ENCODE measurements at regions not wholly inside any gene's neighbourhood (a gene's known extent, or its start where the extent isn't known, plus 50 kb on each side); places are given as distances from the start of the nearest gene placed in this dataset.
"Not testable (repeated sequence)": the region's sequence is repeated elsewhere in the genome, so short reads cannot be mapped to it uniquely, and the experiment has no call there.

DNA sequence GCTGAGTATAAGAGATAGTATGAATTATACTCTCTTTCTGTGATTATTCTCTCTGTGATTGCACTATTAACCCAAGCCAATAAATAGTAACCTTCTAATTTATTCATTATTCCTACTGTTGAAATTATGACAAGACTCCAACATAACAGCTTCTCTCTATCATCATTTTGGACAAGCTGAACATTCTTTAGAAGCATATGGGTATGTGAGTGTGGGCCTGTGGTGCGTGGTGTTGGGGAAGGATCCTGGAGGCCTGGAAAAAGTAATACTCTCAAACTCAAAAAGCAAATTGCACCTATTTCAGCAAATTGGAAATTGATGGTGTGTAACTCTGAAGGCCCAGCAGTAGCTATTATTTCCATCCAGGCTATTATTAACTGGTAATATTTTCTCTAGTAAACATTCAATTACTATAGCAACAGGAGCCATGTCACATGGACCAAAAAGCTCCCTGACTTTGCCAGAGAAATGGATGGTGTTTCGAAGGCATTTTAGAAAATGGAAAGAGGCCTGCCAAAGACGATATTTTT lies 502.8 kb downstream of the LTN1 start:
- DNase-seq (ENCODE audit: low read depth in 4 of 4, low spot score in 3 of 4) = no peak

DNA sequence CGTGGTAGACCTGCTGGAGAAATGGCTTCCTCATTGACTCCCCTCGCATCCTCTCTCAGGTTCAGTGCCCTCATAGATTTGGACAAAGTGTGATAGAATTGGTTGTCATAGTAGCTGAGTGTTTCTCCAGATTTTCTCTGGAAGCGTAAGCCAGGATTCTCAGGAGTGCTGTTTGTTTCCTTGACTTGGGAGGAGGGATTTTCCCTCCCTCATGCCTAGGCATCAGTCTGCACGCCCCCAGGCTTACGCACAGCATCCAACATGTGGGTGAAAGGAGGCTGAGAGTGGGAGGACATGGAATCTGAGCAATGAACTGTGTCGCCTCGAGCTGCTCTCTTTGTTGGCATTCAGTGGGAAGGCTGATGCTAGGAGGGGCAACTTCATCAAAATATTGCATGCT lies 503.5 kb downstream of the LTN1 start:
- DNase-seq (ENCODE audit: low read depth in 4 of 4, low spot score in 3 of 4) = no peak

DNA sequence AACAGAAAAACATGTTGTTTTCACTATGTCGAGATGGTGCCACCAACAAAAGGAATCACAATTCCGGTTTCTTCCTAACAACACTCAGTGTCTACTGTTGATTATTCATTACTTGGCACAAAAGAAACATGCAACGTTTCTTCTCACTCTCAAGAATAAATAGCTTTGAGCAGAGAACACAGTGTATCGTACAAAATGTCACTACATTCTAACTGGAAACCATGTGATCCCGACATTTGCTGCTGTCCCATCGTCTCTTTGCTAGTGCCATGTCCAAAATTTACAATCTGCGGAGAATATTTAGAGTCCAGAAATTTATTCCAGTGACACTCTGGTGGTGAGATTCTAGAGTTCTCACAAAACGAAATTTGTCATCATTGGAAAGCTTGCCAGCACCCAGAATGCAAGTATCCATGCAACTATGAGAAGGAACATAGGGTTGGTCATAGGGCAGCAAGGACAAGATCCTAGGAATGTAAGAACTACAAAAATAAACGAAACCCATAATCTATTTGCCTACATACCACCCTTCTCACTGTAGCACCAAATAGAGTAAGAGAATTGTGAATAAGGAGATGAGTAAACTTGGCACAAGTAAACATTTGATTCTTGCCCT lies 505.1 kb downstream of the LTN1 start:
- DNase-seq (ENCODE audit: low read depth in 4 of 4, low spot score in 3 of 4) = no peak

DNA sequence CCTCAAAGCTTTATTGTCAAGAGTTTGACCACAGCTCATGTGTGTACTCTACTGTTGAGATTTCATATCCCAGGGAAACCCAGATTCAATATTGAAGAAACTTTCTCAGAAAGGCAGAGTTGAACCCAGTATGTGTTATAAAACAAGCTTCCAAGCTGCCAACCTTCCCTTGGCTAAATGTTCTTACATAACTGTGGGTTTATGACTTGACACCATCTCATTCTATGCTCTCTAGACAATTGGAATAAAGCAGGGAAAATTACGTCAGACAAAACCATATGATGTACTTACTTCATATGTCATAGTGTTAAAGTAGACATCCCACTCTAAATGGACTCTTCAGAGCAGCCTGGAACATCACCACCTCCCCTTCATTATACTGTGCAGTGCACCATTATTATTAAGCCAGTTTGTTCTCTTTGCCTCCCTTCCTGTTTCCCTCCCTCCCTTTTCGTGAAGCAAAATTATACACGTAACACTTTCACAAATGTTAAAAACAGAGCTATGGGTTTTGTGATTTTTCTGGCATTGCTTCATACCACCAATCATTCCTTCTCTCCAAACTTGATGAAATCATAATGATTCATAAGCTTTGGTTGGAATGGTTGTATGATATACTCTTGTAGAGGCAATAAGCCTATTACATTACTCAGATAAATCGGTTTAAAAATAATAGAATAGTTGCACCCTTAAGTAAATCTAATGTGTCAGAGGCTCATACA lies 507.2 kb downstream of the LTN1 start:
- no peak for DNase-seq (ENCODE audit: low read depth in 4 of 4, low spot score in 3 of 4)

DNA sequence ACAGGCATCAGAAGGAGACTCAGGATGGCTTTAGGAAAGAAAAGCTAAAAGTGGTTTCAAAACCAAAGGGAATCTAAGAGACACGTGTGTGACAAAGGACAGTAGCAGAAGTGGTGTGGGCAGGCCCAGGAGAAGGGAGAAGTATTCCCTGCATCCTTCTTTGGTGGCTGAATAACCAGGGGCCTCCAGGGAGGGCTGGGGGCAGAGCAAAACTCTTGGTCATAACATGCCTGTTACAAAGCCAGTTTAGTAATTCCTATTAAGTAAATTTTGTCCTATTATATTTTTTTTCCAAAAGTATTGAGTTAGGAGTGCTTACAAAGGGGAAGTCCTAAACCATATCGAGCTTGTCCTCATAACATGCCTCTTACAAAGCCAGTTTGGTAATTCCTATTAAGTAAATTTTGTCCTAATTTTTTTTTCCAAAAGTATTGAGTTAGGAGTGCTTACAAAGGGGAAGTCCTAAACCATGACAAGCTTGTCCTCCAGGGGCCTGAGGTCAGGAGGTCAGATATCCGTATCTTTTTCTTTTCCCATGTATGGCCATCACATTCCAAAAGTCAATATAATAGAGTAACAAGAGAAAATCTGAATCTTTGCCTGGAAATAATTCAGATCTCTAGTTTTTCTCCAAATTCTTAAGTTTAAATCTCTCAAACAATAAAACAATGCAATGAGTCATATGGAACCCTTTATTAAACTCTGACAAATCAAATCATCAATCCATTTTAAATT lies 509.2 kb downstream of the LTN1 start:
- DNase-seq (ENCODE audit: low read depth in 4 of 4, low spot score in 3 of 4) = no peak

DNA sequence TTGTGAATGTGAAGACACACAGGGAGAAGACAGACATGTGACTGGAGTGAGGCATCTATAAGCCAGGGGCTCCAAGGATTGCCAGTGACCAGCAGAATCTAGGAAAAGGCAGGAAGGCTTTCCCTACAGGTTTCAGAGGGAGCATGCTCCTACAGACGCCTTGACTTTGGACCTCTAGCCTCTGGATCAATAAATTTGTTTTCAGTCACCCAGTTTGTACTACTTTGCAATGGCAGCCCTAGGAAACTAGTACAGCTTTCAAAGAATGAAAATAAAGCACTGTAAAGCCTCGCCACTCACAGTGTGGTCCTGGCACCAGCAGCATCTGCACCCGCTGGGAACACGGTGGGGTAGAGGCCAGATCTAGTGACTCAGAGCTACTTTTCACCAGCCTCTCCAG lies 510.0 kb downstream of the LTN1 start:
- DNase-seq (ENCODE audit: low read depth in 4 of 4, low spot score in 3 of 4) = no peak

DNA sequence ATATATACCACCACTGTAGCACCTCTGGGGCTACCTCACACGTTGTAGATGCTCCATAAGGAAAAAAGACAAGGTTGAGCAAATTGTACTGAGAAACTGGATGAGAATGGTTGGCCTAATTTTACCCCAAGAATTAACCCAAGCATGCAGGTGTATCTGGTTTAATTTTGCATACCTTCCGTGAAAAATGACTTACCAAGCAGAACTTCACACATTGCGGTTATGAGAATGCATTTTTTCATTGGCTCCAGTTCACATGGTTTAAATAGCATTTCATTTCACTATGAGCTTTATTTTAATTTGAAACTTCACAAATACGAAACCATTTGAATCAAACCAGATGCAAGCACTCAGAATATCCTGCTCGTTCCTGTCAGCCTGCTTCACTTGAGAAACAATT lies 512.2 kb downstream of the LTN1 start:
- DNase-seq (ENCODE audit: low read depth in 4 of 4, low spot score in 3 of 4) = no peak

DNA sequence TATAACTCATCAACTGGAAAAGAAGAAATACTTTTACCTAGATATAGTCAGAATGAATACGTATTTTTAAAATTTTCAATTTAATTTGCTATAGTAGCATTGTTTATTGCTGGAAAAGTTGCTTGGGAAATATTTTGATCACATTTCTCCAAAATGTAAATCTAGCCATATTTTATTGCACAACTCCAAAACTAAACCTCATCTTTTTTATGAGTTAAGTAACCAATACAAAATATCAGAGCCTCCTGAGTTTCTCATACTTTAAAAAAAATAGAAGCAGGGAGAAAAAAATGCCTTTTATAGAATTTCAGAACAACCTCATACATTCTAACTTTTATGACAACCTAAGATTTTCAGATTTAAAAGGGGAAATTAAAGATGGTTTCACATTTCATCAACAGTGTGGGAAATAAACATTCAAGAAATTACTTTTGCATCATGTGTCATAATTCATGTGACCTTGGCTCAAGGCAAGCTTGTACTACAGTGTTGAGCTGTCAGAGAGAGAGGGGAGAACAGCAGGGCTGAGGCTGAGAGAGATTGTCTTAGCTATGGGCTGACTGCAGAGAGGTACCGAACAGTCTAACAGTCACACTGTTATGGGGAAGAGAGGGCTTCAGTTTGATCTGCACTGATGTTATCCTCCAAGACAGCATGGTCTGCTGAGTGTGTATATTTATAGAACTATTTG lies 519.0 kb downstream of the LTN1 start:
- no peak for DNase-seq (ENCODE audit: low read depth in 4 of 4, low spot score in 3 of 4)

DNA sequence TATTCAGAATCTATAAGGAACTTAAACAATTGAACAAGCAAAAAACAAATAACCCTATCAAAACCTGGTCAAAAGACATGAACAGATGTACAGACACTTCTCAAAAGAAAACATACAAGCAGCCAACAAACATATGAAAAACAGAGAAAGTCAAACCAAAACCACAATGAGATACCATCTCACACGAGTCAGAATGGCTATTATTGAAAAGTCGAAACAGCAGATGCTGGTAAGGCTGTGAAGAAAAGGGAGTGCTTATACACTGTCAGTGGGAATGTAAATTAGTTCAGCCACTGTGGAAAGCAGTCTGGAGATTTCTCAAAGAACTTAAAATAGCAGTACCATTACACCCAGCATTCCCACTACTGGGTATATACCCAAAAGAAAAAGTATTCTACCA lies 520.1 kb downstream of the LTN1 start:
- not testable (repeated sequence) for DNase-seq (ENCODE audit: low read depth in 4 of 4, low spot score in 3 of 4)

DNA sequence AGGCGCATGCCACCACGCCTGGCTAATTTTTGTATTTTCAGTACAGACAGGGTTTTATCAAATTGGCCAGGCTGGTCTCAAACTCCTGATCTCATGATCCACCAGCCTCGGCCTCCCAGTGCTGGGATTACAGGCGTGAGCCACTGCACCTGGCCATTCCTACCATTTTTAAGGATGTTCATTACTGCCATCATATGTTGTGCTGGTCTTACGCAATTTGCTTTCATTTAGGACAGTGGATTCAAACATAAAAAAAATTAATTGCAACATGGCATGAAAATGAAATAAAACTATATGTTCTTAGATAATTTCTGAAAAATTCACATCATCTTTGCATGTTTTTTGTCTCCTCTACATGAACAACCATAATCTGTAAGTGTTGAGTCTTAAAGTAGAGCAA lies 527.7 kb downstream of the LTN1 start:
- no peak for DNase-seq (ENCODE audit: low read depth in 4 of 4, low spot score in 3 of 4)

DNA sequence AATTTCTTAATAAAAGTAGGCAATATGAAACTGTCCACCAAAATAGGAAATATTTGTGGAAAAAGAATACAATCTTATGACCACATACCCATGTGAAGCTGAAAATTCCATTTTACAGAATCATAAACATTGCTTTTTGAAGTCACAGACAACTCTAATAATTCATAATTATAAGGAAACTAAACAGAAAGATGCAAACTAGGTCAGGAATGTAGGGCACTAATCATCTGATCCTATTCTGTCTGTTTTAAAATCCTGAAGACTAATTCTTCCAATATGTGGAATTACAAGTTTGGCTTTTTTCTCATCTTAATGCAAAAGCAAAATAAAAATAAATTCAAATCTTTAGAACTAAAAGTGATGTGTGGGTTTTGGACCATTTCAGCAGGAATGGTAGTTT lies 528.6 kb downstream of the LTN1 start:
- DNase-seq (ENCODE audit: low read depth in 4 of 4, low spot score in 3 of 4) = no peak

DNA sequence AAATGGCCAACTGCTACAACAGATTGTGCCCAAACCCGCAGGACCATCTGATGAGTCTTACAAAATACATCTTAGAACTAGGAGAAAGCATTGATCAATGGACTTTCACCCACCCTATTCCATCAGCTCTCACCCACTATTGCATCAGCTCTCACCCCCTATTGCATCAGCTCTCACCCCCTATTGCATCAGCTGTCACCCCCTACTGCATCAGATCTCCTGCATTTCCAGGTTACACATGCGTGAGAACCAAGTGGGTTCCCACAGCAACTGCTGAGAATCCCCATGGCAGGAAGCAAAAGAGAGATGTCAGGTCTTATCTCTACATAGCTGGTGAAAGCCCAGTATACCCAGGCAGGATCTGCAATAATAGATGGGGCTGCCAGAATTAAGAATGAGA lies 533.5 kb downstream of the LTN1 start:
- no peak for DNase-seq (ENCODE audit: low read depth in 4 of 4, low spot score in 3 of 4)

DNA sequence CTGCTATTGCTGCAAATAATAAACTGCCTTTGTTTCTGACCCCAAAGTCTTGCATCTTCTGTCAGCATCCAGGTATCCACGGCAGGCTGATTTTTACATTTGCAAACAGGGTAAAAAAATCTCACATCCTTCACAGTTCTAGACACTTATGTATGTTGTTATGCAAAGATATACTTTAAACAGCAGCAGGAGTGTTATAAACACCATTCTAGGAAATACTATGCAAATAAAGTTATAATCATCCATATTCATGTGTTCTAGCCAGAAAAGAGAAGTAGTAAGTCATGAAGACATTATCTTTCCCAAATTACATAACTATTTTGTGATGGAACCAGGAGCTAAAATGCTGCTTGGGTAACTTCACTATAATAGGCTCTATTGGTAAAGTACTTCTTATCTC lies 534.2 kb downstream of the LTN1 start:
- DNase-seq (ENCODE audit: low read depth in 4 of 4, low spot score in 3 of 4) = no peak

DNA sequence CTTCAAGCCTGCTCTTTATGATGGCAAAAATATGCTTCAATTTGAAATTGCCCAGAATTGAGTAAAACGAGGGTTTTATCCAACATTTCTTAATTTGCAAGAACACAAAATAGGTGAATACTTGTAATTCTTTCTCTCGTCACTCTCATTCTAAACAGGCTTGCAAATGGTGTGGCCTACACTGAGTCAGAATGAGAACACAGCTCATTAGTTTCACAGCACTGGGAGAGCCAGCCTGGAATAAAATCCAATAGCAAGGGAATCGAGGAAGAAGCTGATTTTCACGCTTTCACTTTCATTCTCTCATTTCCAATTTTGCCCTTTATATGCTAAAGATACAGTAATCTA lies 537.5 kb downstream of the LTN1 start:
- no peak for DNase-seq (ENCODE audit: low read depth in 4 of 4, low spot score in 3 of 4)

DNA sequence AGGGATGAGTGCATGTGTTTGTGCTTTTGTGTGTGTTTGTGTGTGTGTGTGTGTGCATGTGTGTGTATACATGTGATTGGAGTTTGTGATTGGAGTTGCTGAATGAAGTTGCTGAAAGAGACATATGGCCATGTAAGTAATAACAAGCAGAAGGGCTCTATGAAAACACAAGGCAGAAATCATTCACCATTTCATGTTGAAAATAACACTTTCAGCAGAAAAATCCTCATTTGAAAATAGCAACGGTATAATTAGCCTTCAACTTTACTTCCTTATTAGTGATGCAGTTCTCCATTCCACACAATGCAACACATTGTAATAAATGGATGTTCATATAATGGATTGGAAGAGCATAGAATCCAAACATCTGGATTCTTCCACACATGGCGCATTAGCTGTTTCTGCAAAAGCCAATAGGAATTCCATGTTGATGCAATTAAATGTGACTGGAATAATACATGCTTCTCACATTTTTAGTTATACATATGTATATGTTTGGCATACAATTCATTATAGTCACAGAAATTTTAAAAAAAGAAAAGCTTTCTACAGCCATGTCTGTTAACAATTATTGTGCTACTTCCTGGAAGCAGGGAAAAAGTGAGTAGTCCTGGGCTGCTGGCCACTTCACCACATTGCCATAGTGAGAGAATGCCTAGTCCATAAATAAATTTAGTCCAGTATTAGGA lies 538.0 kb downstream of the LTN1 start:
- DNase-seq (ENCODE audit: low read depth in 4 of 4, low spot score in 3 of 4) = no peak

DNA sequence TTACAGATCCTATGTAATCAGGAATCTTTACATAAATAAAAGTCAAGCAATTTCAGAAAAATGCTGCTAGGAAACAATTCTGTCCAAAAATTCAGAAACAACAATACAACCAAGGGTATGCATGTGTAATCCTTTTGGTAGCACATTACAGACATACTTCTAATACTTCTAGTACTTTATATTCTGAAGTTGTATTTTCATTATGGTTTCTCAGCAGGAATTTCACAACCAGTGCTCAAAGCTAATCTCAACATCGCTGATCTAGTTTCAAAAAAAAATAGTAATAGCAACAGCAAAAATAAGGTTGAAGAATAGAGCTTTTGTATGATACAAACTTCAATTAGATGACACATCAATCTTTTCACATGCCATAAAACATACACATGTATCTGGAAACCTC lies 545.2 kb downstream of the LTN1 start:
- no peak for DNase-seq (ENCODE audit: low read depth in 4 of 4, low spot score in 3 of 4)

DNA sequence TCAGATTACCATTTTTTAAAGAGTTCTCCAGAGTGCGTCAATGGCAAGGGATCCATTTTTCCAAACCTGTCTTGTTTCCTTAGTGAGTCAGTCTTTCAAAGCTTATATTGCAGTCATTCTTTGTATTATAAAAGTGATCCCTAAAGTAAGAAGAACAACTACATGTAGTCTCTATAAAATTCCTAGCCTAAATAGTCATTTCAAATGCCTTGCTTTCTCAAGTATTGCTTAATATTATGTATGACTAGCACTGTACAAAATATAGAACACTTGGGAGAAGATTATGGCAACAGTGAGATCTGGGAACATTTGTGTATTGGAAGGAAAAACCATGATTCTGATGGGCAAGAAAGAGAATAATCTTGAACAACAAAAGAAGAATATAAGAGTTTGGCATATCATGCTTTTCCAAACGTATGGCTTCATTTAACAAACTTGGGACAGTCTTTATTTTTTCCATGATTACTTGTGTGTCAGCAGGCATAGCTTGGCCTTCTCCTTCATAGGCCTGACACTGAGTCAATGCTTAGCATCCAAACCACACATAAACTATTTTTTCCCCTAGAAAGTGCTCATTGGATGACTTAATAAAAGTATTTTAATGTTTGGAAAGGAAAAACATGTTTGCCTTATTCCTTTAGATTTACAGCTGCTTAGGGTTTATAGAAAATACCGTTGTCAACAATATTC lies 547.4 kb downstream of the LTN1 start:
- DNase-seq (ENCODE audit: low read depth in 4 of 4, low spot score in 3 of 4) = no peak

DNA sequence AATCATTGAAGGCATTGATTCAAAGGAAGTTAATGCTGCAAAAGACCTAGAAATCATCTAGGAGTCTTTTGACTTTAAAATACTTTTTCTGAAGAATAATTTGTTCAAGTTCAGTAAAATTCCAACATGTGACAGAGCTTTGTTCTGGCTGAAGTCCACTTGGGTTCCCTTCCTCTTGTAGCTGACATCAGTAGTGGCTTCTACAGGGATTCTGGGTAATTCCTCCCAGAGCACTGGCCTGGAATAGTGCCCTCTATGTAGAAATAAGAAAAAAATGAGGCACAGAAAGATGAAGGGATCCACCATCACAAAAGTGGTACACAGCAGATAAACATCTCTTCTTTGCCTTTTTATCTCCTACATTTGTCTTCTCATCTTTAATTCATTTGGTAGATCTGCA lies 548.1 kb downstream of the LTN1 start:
- no peak for DNase-seq (ENCODE audit: low read depth in 4 of 4, low spot score in 3 of 4)

DNA sequence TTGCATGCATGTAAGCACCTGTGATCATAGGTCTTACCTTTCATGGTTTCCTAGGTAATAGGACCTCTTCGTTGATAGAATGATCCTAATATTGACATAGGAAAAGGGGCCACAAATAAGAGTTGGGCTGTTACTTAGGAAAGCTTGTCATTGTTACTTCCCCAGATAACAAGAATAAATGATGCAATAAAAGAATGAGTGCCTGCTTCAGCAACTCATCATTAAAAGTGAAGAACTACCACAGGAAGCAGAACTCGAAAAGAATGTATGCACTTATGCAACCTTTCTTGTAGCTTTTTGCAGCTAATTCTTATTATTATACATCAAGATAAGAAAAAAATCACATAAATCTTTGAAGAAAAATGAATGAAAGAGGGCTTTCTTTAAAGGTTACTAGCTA lies 548.6 kb downstream of the LTN1 start:
- no peak for DNase-seq (ENCODE audit: low read depth in 4 of 4, low spot score in 3 of 4)

DNA sequence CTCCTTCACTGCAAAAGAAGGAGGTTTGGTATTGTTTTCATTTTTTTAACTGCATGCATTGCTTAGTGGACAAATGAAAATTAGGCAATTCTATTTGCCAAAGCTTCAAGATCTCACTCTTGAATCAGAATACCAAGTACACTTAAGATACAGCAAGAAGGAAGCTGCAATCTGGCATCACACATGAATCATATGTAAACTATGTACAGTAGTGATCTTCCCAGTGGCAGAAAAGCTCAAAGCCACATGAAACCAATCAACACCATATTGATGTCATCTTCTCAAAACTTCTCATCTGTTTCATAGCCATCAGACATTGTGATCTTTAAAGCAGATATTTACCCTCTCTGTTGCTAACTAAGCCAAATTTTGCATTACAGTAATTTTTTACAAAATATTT lies 550.1 kb downstream of the LTN1 start:
- no peak for DNase-seq (ENCODE audit: low read depth in 4 of 4, low spot score in 3 of 4)
